ENCODE measurements at regions not wholly inside any gene's neighbourhood (a gene's known extent, or its start where the extent isn't known, plus 50 kb on each side); places are given as distances from the start of the nearest gene placed in this dataset.

DNA sequence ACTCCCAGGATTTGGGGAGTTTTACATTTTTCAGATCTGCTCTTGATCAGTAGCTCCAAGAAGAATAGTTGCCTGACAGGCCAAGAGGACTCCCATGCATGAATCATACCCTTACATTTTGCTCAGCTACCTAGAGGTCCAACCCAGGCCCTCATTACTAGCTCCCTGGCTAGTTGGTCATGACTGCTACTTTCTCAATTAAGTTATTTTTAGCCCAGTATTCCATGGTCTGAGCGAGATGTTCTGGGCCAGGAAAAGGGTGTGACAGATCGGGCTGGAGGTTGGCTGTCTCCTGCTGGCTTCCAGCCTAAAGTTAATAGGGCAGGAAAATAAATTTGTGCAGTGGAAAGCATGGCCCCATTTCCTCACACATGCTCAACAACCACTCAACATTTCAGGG lies 379.2 kb downstream of the GRIN2B start:
- TF ChIP-seq, protein P1, sequence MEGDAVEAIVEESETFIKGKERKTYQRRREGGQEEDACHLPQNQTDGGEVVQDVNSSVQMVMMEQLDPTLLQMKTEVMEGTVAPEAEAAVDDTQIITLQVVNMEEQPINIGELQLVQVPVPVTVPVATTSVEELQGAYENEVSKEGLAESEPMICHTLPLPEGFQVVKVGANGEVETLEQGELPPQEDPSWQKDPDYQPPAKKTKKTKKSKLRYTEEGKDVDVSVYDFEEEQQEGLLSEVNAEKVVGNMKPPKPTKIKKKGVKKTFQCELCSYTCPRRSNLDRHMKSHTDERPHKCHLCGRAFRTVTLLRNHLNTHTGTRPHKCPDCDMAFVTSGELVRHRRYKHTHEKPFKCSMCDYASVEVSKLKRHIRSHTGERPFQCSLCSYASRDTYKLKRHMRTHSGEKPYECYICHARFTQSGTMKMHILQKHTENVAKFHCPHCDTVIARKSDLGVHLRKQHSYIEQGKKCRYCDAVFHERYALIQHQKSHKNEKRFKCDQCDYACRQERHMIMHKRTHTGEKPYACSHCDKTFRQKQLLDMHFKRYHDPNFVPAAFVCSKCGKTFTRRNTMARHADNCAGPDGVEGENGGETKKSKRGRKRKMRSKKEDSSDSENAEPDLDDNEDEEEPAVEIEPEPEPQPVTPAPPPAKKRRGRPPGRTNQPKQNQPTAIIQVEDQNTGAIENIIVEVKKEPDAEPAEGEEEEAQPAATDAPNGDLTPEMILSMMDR (conservative IDR thresholded peaks at IDR 0.05; ENCODE audit: low read length), result no peak
- no peak for TF ChIP-seq EZH2phosphoT487 (IDR thresholded peaks at IDR 0.05; ENCODE audit: borderline replicate concordance, low read depth, low read length)
